ENCODE measurements at regions not wholly inside any gene's neighbourhood (a gene's known extent, or its start where the extent isn't known, plus 50 kb on each side); places are given as distances from the start of the nearest gene placed in this dataset.

- TF ChIP-seq, protein P1, sequence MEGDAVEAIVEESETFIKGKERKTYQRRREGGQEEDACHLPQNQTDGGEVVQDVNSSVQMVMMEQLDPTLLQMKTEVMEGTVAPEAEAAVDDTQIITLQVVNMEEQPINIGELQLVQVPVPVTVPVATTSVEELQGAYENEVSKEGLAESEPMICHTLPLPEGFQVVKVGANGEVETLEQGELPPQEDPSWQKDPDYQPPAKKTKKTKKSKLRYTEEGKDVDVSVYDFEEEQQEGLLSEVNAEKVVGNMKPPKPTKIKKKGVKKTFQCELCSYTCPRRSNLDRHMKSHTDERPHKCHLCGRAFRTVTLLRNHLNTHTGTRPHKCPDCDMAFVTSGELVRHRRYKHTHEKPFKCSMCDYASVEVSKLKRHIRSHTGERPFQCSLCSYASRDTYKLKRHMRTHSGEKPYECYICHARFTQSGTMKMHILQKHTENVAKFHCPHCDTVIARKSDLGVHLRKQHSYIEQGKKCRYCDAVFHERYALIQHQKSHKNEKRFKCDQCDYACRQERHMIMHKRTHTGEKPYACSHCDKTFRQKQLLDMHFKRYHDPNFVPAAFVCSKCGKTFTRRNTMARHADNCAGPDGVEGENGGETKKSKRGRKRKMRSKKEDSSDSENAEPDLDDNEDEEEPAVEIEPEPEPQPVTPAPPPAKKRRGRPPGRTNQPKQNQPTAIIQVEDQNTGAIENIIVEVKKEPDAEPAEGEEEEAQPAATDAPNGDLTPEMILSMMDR (IDR thresholded peaks at IDR 0.05): no peak
- TF ChIP-seq POLR2A (IDR thresholded peaks at IDR 0.05): no peak
Measured at GRCh38 chr2:190771726-190772125, 108.9 kb upstream of the GLS start.
